Glutamatergic neuron (in vitro differentiated cells): ENCODE measurements at regions not wholly inside any gene's neighbourhood (a gene's known extent, or its start where the extent isn't known, plus 50 kb on each side); places are given as distances from the start of the nearest gene placed in this dataset.

Source experiments
- DNase-seq: peaks from one replicate; pipeline ENCODE4 v3.0.0; 2022
- H3K27ac Mint-ChIP-seq: one replicate; pipeline ENCODE4 v1.8.0; 2020; ENCODE audit warnings: mild to moderate bottlenecking, mixed read lengths, inconsistent platforms; ENCODE audit not compliant: unreplicated experiment
- H3K27me3 Mint-ChIP-seq: one replicate; pipeline ENCODE4 v1.8.0; 2020; ENCODE audit warnings: mild to moderate bottlenecking, moderate library complexity, mixed read lengths, inconsistent platforms; ENCODE audit not compliant: unreplicated experiment
- H3K36me3 Mint-ChIP-seq: one replicate; pipeline ENCODE4 v1.8.0; 2020; ENCODE audit warnings: mild to moderate bottlenecking, mixed read lengths, inconsistent platforms; ENCODE audit not compliant: unreplicated experiment
- H3K4me1 Mint-ChIP-seq: one replicate; pipeline ENCODE4 v1.8.0; 2020; ENCODE audit warnings: mild to moderate bottlenecking, low read depth, mixed read lengths, inconsistent platforms; ENCODE audit not compliant: unreplicated experiment
- H3K4me3 Mint-ChIP-seq: one replicate; pipeline ENCODE4 v1.8.0; 2020; ENCODE audit warnings: mild to moderate bottlenecking, mixed read lengths, inconsistent platforms; ENCODE audit not compliant: unreplicated experiment
- H3K9me3 Mint-ChIP-seq: one replicate; pipeline ENCODE4 v1.8.0; 2020; ENCODE audit warnings: mild to moderate bottlenecking, moderate library complexity, mixed read lengths, inconsistent platforms; ENCODE audit not compliant: unreplicated experiment
- CTCF ChIP-seq: fragments of 200-600 bp; sonication (generic); IDR thresholded peaks from one replicate; pipeline ENCODE4 v1.5.0; 2021; ENCODE audit not compliant: partially characterized antibody, unreplicated experiment

GRCh38 chrX:16466640-16467432, 183.1 kb upstream of the S100G start:
- DNase-seq: no peak
- no peaks in the 10 kb centered on the region for H3K9me3 Mint-ChIP-seq
- H3K36me3 Mint-ChIP-seq: no peaks in the 10 kb centered on the region
- peaks cover under 1% of the 10 kb centered on the region for H3K27me3 Mint-ChIP-seq
- H3K4me1 Mint-ChIP-seq: no peaks in the 10 kb centered on the region
- no peak overlapping the region for H3K4me3 Mint-ChIP-seq
- no peak overlapping the region for H3K27ac Mint-ChIP-seq
- TF ChIP-seq CTCF: no peak

GRCh38 chrX:16469870-16470269, 180.1 kb upstream of the S100G start:
- Mint-ChIP-seq H3K27ac (no peak overlapping the region), H3K27me3 (peaks cover 1% of the 10 kb centered on the region), H3K9me3 (no peaks in the 10 kb centered on the region), H3K4me1 (no peaks in the 10 kb centered on the region), H3K4me3 (no peak overlapping the region), H3K36me3 (no peaks in the 10 kb centered on the region)
- TF ChIP-seq CTCF: no peak
- DNase-seq: no peak

GRCh38 chrX:16472345-16472744, 177.6 kb upstream of the S100G start:
- Mint-ChIP-seq H3K4me3 (no peak overlapping the region), H3K27me3 (peaks cover 1% of the 10 kb centered on the region), H3K36me3 (no peaks in the 10 kb centered on the region), H3K4me1 (no peaks in the 10 kb centered on the region), H3K27ac (no peak overlapping the region), H3K9me3 (no peaks in the 10 kb centered on the region)
- no peak for TF ChIP-seq CTCF
- DNase-seq: no peak

- peaks cover 1% of the 10 kb centered on the region for H3K27me3 Mint-ChIP-seq
- H3K9me3 Mint-ChIP-seq: no peaks in the 10 kb centered on the region
- TF ChIP-seq CTCF: no peak
- no peak overlapping the region for H3K4me3 Mint-ChIP-seq
- DNase-seq: no peak
- H3K36me3 Mint-ChIP-seq: no peaks in the 10 kb centered on the region
- no peak overlapping the region for H3K27ac Mint-ChIP-seq
- H3K4me1 Mint-ChIP-seq: no peaks in the 10 kb centered on the region
Observed at GRCh38 chrX:16474511-16474910, 175.4 kb upstream of the S100G start.

GRCh38 chrX:16476009-16476408, 173.9 kb upstream of the S100G start:
- Mint-ChIP-seq H3K4me1 (no peaks in the 10 kb centered on the region), H3K9me3 (no peaks in the 10 kb centered on the region), H3K4me3 (no peak overlapping the region), H3K27ac (no peak overlapping the region), H3K27me3 (peaks cover 1% of the 10 kb centered on the region), H3K36me3 (no peaks in the 10 kb centered on the region)
- DNase-seq: no peak
- TF ChIP-seq CTCF: no peak
